NK-92 treated with Interleukin-12 subunit alpha and Interleukin-12 subunit beta, amount 100 ng/mL, for 24 hours (cell line): ENCODE measurements at regions not wholly inside any gene's neighbourhood (a gene's known extent, or its start where the extent isn't known, plus 50 kb on each side); places are given as distances from the start of the nearest gene placed in this dataset.
"Not testable (repeated sequence)": the region's sequence is repeated elsewhere in the genome, so short reads cannot be mapped to it uniquely, and the experiment has no call there.

Experiments
- DNase-seq: peaks from one replicate; lab custom pipeline; 2025; lab: John Stamatoyannopoulos, UW

- no peak for DNase-seq
Observed at GRCh38 chr12:97801471-97802059, 339.0 kb downstream of the RMST start.

GRCh38 chr12:97805146-97805545 is 342.5 kb downstream of the RMST start:
- DNase-seq = no peak

- no peak for DNase-seq
Observed at GRCh38 chr12:97813301-97813700, 350.7 kb downstream of the RMST start.

GRCh38 chr12:97821806-97822205 is 359.2 kb downstream of the RMST start:
- DNase-seq = no peak

GRCh38 chr12:97835541-97835940 is 372.9 kb downstream of the RMST start:
- no peak for DNase-seq

GRCh38 chr12:97837401-97837800 is 374.8 kb downstream of the RMST start:
- no peak for DNase-seq

- DNase-seq = no peak
Observed at GRCh38 chr12:97848051-97848450, 385.4 kb downstream of the RMST start.

GRCh38 chr12:97854477-97854876 is 391.9 kb downstream of the RMST start:
- no peak for DNase-seq

GRCh38 chr12:97862072-97862471 is 399.5 kb downstream of the RMST start:
- no peak for DNase-seq

GRCh38 chr12:97875064-97875463 is 412.5 kb downstream of the RMST start:
- no peak for DNase-seq

- no peak for DNase-seq
Observed at GRCh38 chr12:97876780-97877179, 414.2 kb downstream of the RMST start.

GRCh38 chr12:97877404-97877803 is 414.8 kb downstream of the RMST start:
- no peak for DNase-seq

- DNase-seq = no peak
Observed at GRCh38 chr12:97886511-97887176, 424.0 kb downstream of the RMST start.

GRCh38 chr12:97897881-97898280 is 435.3 kb downstream of the RMST start:
- not testable (repeated sequence) for DNase-seq

GRCh38 chr12:97899529-97899928 is 436.9 kb downstream of the RMST start:
- no peak for DNase-seq

- DNase-seq = no peak
Observed at GRCh38 chr12:97899956-97900355, 437.4 kb downstream of the RMST start.

- DNase-seq = no peak
Observed at GRCh38 chr12:97903356-97903755, 440.8 kb downstream of the RMST start.

GRCh38 chr12:97907504-97907903 is 444.9 kb downstream of the RMST start:
- no peak for DNase-seq

- DNase-seq = no peak
Observed at GRCh38 chr12:97910559-97910958, 448.0 kb downstream of the RMST start.

GRCh38 chr12:97912943-97913342 is 450.3 kb downstream of the RMST start:
- no peak for DNase-seq

- DNase-seq = no peak
Observed at GRCh38 chr12:97921979-97922722, 459.5 kb downstream of the RMST start.

- no peak for DNase-seq
Observed at GRCh38 chr12:97923546-97923945, 460.9 kb downstream of the RMST start.

- DNase-seq = no peak
Observed at GRCh38 chr12:97924122-97924521, 461.5 kb downstream of the RMST start.
